GM12892 (cell line): ENCODE measurements at regions not wholly inside any gene's neighbourhood (a gene's known extent, or its start where the extent isn't known, plus 50 kb on each side); places are given as distances from the start of the nearest gene placed in this dataset.

ENCODE experiments used
- POLR2A ChIP-seq: IDR thresholded peaks from 2 replicates; pipeline ENCODE4 v1.6.1; 2011; ENCODE audit warnings: low read depth, low read length, control low read depth
- POLR2AphosphoS5 ChIP-seq: IDR thresholded peaks from 2 replicates; pipeline ENCODE4 v1.6.1; 2011; ENCODE audit warnings: low read depth, low read length, control low read depth
- TAF1 ChIP-seq: IDR thresholded peaks from 2 replicates; pipeline ENCODE4 v1.6.1; 2011; ENCODE audit warnings: low read depth, mild to moderate bottlenecking, control low read depth, low read length, borderline replicate concordance

GRCh38 chrX:25523574-25524540 is 508.1 kb upstream of the ARX start:
- TF ChIP-seq POLR2AphosphoS5 (no peak), POLR2A (no peak), TAF1 (no peak)
